ENCODE measurements at regions not wholly inside any gene's neighbourhood (a gene's known extent, or its start where the extent isn't known, plus 50 kb on each side); places are given as distances from the start of the nearest gene placed in this dataset.

GRCh38 chr18:7492385-7492784, 74.7 kb upstream of the PTPRM start:
- DNase-seq = peak; percentile 21

- no peak for DNase-seq
These were observed 70.0 kb upstream of the PTPRM start for GRCh38 chr18:7497081-7497480.

- no peak for DNase-seq
These were observed 56.0 kb upstream of the PTPRM start for GRCh38 chr18:7511106-7511505.

GRCh38 chr18:7512348-7512747, 54.8 kb upstream of the PTPRM start:
- DNase-seq = no peak

GRCh38 chr18:7512990-7513389, 54.1 kb upstream of the PTPRM start:
- no peak for DNase-seq

GRCh38 chr18:7514796-7515440, 52.2 kb upstream of the PTPRM start:
- no peak for DNase-seq

GRCh38 chr18:7516266-7517117, 50.6 kb upstream of the PTPRM start:
- no peak for DNase-seq
